Right renal cortex interstitium (tissue), 3 donors: ENCODE measurements at regions not wholly inside any gene's neighbourhood (a gene's known extent, or its start where the extent isn't known, plus 50 kb on each side); places are given as distances from the start of the nearest gene placed in this dataset.

Experiments
- DNase-seq, 3 donors: peaks; one replicate each; pipeline ENCODE4 v3.0.0-alpha.2; 2013; ENCODE audit warnings: low read depth in 3 of 3, low spot score in 2 of 3

GRCh38 chr6:103269581-103269980, 1590.1 kb downstream of the HACE1 start:
- no peak for DNase-seq

- DNase-seq: no peak
Measured at GRCh38 chr6:103268335-103268734, 1591.4 kb downstream of the HACE1 start.

- no peak for DNase-seq
Measured at GRCh38 chr6:103264020-103264419, 1595.7 kb downstream of the HACE1 start.

GRCh38 chr6:103255132-103255531, 1604.6 kb downstream of the HACE1 start:
- no peak for DNase-seq

- DNase-seq: no peak
Measured at GRCh38 chr6:103236923-103237322, 1622.8 kb downstream of the HACE1 start.

GRCh38 chr6:103231181-103231580, 1628.5 kb downstream of the HACE1 start:
- DNase-seq: no peak

- no peak for DNase-seq
Measured at GRCh38 chr6:103215847-103216246, 1643.9 kb downstream of the HACE1 start.

GRCh38 chr6:103210686-103211085, 1649.0 kb downstream of the HACE1 start:
- no peak for DNase-seq

- no peak for DNase-seq
Measured at GRCh38 chr6:103198386-103198785, 1661.3 kb downstream of the HACE1 start.

GRCh38 chr6:103193413-103193812, 1666.3 kb downstream of the HACE1 start:
- DNase-seq: no peak

GRCh38 chr6:103191391-103192093, 1668.2 kb downstream of the HACE1 start:
- DNase-seq: no peak

GRCh38 chr6:103184776-103185175, 1674.9 kb downstream of the HACE1 start:
- no peak for DNase-seq

- no peak for DNase-seq
Measured at GRCh38 chr6:103183831-103184411, 1675.8 kb downstream of the HACE1 start.

GRCh38 chr6:103178193-103178592, 1681.5 kb downstream of the HACE1 start:
- no peak for DNase-seq

- no peak for DNase-seq
Measured at GRCh38 chr6:103177791-103178190, 1681.9 kb downstream of the HACE1 start.

GRCh38 chr6:103175056-103175455, 1684.7 kb downstream of the HACE1 start:
- no peak for DNase-seq

GRCh38 chr6:103167345-103168071, 1692.2 kb downstream of the HACE1 start:
- no peak for DNase-seq

- DNase-seq: no peak
Measured at GRCh38 chr6:103154779-103155572, 1704.7 kb downstream of the HACE1 start.

- no peak for DNase-seq
Measured at GRCh38 chr6:103153016-103153415, 1706.7 kb downstream of the HACE1 start.

GRCh38 chr6:103142902-103143301, 1716.8 kb downstream of the HACE1 start:
- no peak for DNase-seq
